ENCODE measurements at regions not wholly inside any gene's neighbourhood (a gene's known extent, or its start where the extent isn't known, plus 50 kb on each side); places are given as distances from the start of the nearest gene placed in this dataset.

DNA sequence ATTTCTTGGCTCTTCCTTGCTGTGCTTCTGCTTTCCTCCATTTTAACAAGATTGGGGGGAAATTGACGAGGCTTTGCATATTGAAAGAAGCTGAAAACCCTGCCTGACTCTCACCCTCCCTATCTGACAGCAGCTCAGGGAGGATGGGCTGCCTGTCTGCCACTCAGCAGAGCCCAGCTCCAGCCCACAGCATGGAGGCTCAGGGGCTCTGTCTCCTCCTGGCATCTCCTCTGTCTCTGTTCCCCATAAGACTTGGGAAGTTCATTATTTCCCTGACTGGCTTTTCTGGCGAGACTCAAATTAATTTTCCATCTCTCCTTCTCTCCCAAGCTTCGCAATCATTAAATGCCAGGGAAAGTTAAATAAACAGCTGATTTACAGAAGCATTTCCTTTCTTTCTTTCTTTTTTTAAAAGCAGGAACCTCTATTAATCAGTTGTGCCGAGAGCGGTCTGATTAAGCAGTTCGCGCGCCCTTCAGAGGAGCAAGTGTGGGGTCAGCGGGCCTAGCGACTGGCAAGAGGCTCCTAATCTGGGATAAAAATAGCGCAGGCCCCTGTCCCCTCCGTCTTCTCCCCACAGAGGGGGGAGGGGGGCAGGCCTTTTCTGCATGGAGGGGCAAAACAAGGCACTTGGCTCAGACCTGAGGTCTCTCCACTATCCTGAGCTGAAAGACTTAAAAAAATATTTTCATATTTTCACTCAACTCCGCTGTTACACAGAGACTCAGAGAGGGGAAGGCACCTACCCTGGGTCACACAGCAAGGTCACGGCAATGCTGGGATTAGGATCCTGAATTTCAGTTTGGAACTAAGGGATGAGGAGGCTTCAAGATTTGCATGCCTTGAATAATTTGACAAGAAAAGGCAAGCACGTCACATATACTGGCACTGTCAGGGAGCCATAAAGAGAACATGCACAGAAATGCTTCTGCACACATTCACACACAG is 170.4 kb downstream of the ACTL8 start:
- Histone ChIP-seq H3K4me1 (ENCODE audit: insufficient read depth, low read length, poor library complexity, severe bottlenecking) (no peaks in the 10 kb centered on the region), H3K27me3 (replicated peaks; ENCODE audit: insufficient read depth, low read depth, low read length, poor library complexity) (no peaks in the 10 kb centered on the region), H3K9me3 (ENCODE audit: low read depth, low read length, poor library complexity, severe bottlenecking) (no peaks in the 10 kb centered on the region), H3K27ac (ENCODE audit: low read depth, low read length, poor library complexity, severe bottlenecking) (no peak overlapping the region), H3K4me3 (ENCODE audit: low read depth, low read length, poor library complexity, severe bottlenecking) (no peak overlapping the region), H3K36me3 (ENCODE audit: insufficient read depth, low read length, poor library complexity, severe bottlenecking) (no peaks in the 10 kb centered on the region)
- ChIA-PET CTCF (no interaction called here), POLR2A (ENCODE audit: low non-redundant PET) (no interaction called here)
- no TSS peak for BruUV-seq (replicated peaks)
- intact Hi-C loops (cut with micrococcal nuclease; ENCODE audit: unreplicated experiment) = no loop called here
- TF ChIP-seq EZH2 (IDR thresholded peaks at IDR 0.05; ENCODE audit: borderline replicate concordance, low read depth, low read length, poor library complexity, severe bottlenecking) = no peak
- no peak for DNase-seq (ENCODE audit: low spot score)

DNA sequence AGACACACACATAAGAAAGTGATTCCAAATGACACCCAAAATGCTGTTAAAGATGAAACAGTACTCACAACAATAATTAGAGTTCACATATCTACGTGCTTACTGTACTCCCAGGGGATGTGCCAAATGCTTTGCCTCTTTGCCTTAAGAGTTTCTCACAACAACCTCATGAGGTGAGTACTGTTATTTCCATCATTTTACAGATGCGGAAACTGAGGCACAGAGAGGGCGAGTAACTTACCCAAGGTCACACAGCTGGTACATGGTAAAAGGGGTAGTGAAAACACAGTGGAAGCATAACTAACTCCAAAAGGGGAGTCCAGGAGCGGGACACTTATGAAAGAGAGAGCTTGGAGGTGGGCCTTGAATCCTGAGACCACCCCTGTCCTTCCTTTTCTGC is 171.8 kb downstream of the ACTL8 start:
- Histone ChIP-seq H3K27me3 (replicated peaks; ENCODE audit: insufficient read depth, low read depth, low read length, poor library complexity) (no peaks in the 10 kb centered on the region), H3K27ac (ENCODE audit: low read depth, low read length, poor library complexity, severe bottlenecking) (no peak overlapping the region), H3K4me1 (ENCODE audit: insufficient read depth, low read length, poor library complexity, severe bottlenecking) (no peaks in the 10 kb centered on the region), H3K36me3 (ENCODE audit: insufficient read depth, low read length, poor library complexity, severe bottlenecking) (no peaks in the 10 kb centered on the region), H3K4me3 (ENCODE audit: low read depth, low read length, poor library complexity, severe bottlenecking) (no peak overlapping the region), H3K9me3 (ENCODE audit: low read depth, low read length, poor library complexity, severe bottlenecking) (no peaks in the 10 kb centered on the region)
- no peak for DNase-seq (ENCODE audit: low spot score)
- TF ChIP-seq, protein P1, sequence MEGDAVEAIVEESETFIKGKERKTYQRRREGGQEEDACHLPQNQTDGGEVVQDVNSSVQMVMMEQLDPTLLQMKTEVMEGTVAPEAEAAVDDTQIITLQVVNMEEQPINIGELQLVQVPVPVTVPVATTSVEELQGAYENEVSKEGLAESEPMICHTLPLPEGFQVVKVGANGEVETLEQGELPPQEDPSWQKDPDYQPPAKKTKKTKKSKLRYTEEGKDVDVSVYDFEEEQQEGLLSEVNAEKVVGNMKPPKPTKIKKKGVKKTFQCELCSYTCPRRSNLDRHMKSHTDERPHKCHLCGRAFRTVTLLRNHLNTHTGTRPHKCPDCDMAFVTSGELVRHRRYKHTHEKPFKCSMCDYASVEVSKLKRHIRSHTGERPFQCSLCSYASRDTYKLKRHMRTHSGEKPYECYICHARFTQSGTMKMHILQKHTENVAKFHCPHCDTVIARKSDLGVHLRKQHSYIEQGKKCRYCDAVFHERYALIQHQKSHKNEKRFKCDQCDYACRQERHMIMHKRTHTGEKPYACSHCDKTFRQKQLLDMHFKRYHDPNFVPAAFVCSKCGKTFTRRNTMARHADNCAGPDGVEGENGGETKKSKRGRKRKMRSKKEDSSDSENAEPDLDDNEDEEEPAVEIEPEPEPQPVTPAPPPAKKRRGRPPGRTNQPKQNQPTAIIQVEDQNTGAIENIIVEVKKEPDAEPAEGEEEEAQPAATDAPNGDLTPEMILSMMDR (conservative IDR thresholded peaks at IDR 0.05; ENCODE audit: low read depth, low read length) = no peak
- no peak for TF ChIP-seq EZH2 (IDR thresholded peaks at IDR 0.05; ENCODE audit: borderline replicate concordance, low read depth, low read length, poor library complexity, severe bottlenecking)
- POLR2A ChIA-PET (ENCODE audit: low non-redundant PET) = no interaction called here
- intact Hi-C loops (cut with micrococcal nuclease; ENCODE audit: unreplicated experiment) = no loop called here
- BruUV-seq (replicated peaks) = no TSS peak
- CTCF ChIA-PET = interaction anchor here (1.0 kb wide), 1 partner anchor 17 kb away, joined by 3 read pairs; no protein-coding TSS in a partner anchor

DNA sequence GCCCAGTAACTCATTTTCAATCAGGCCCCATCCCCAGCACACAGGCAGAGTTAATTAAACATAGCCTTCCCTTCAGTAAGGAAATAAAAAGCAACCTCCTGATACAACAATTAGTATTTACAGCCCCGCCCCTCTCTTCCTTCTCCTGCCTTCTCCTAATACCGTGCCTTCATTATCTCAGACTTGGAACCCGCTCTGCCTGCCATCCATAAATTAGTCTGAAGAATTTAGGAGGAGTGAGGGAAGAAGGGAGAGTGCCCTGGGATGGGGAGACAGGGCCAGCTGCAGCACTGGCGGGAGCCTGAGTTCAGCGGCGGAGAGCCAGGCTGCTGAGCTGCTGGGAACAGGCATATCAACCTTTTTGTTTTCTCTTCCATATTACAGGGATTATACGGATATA is 172.8 kb downstream of the ACTL8 start:
- no peak overlapping the region for H3K4me3 ChIP-seq (ENCODE audit: low read depth, low read length, poor library complexity, severe bottlenecking)
- H3K4me1 ChIP-seq (ENCODE audit: insufficient read depth, low read length, poor library complexity, severe bottlenecking) = no peaks in the 10 kb centered on the region
- no peak for DNase-seq (ENCODE audit: low spot score)
- POLR2A ChIA-PET (ENCODE audit: low non-redundant PET) = no interaction called here
- H3K27ac ChIP-seq (ENCODE audit: low read depth, low read length, poor library complexity, severe bottlenecking) = no peak overlapping the region
- no peaks in the 10 kb centered on the region for H3K27me3 ChIP-seq (replicated peaks; ENCODE audit: insufficient read depth, low read depth, low read length, poor library complexity)
- TF ChIP-seq EZH2 (IDR thresholded peaks at IDR 0.05; ENCODE audit: borderline replicate concordance, low read depth, low read length, poor library complexity, severe bottlenecking) = no peak
- TF ChIP-seq, protein P1 (conservative IDR thresholded peaks at IDR 0.05; ENCODE audit: low read depth, low read length) = no peak
- CTCF ChIA-PET = interaction anchor here (1.0 kb wide), 1 partner anchor 18 kb away, joined by 3 read pairs; no protein-coding TSS in a partner anchor
- intact Hi-C loops (cut with micrococcal nuclease; ENCODE audit: unreplicated experiment) = no loop called here
- no peaks in the 10 kb centered on the region for H3K9me3 ChIP-seq (ENCODE audit: low read depth, low read length, poor library complexity, severe bottlenecking)
- BruUV-seq (replicated peaks) = no TSS peak
- no peaks in the 10 kb centered on the region for H3K36me3 ChIP-seq (ENCODE audit: insufficient read depth, low read length, poor library complexity, severe bottlenecking)
